ENCODE measurements at regions not wholly inside any gene's neighbourhood (a gene's known extent, or its start where the extent isn't known, plus 50 kb on each side); places are given as distances from the start of the nearest gene placed in this dataset.
A peak's percentile ranks its signal among the peaks of the same experiment; 100 is the strongest.

- H3K9ac ChIP-seq (ENCODE audit: insufficient read depth, low read depth, low read length): no peak overlapping the region
- no peak overlapping the region for H3K4me3 ChIP-seq (replicated peaks in 1 of 3; ENCODE audit: insufficient read depth in 1 of 3, low read depth in 2 of 3, low read length in 3 of 3)
- CTCF ChIA-PET (ENCODE audit: low intra/inter-chr PET ratio, low total read pairs): no interaction called here
- DNase-seq (ENCODE audit: low spot score) (no peak), ATAC-seq (no peak), FAIRE-seq (no peak)
- H3K4me1 ChIP-seq (ENCODE audit: insufficient read depth, low read length): peaks cover 24% of the 10 kb centered on the region
- peaks cover 1 to 31% of the 10 kb centered on the region in 2 experiments; a peak in 3 of 5 replicates for H3K27me3 ChIP-seq (ENCODE audit: control insufficient read depth in 1 of 2, insufficient read depth in 2 of 2, low read length in 2 of 2)
- in situ Hi-C loops (cut with HindIII; ENCODE audit: extremely low pct_ligation_motif_present, low pct_unique_long_range_greater_than_20kb) (no loop called here), intact Hi-C loops (cut with micrococcal nuclease; ENCODE audit: unreplicated experiment) (no loop called here)
- no peaks in the 10 kb centered on the region for H3K79me2 ChIP-seq (ENCODE audit: insufficient read depth, low read length)
- 64% methylated on average over 8 of the region's 8 CpGs for WGBS (ENCODE audit: low lambda C conversion rate)
- no peak overlapping the region for H2AFZ ChIP-seq (ENCODE audit: low read length)
- H3K36me3 ChIP-seq (replicated peaks in 1 of 2; ENCODE audit: control insufficient read depth in 1 of 2, insufficient read depth in 2 of 2, low read length in 2 of 2): no peaks in the 10 kb centered on the region
- H3K27ac ChIP-seq (ENCODE audit: extremely low read length, insufficient read depth, low read length): no peak overlapping the region
- BruUV-seq (replicated peaks): no TSS peak
- no peaks in the 10 kb centered on the region for H3K9me3 ChIP-seq (ENCODE audit: low read length)
- H3K4me2 ChIP-seq (ENCODE audit: low read depth, low read length): no peak overlapping the region
- POLR2A ChIA-PET: no interaction called here
- H4K20me1 ChIP-seq (ENCODE audit: insufficient read depth, low read length): no peaks in the 10 kb centered on the region
- no peak for TF ChIP-seq EHMT2 (IDR thresholded peaks at IDR 0.05; ENCODE audit: borderline replicate concordance, low read depth, low read length)
- TF ChIP-seq PCBP2 (optimal IDR thresholded peaks at IDR 0.05; ENCODE audit: low read depth, low read length, poor library complexity, severe bottlenecking): no peak
- peak; percentile 41; the same call in 1 of the 2 replicates for TF ChIP-seq CEBPB (IDR thresholded peaks at IDR 0.05; ENCODE audit: borderline replicate concordance, low read depth, low read length)
- TF ChIP-seq ZNF510 (CRISPR knock-in tag; IDR thresholded peaks at IDR 0.05; ENCODE audit: low read depth): no peak
- TF ChIP-seq ZNF205 (CRISPR knock-in tag; IDR thresholded peaks at IDR 0.05): no peak
- TF ChIP-seq SRSF1 (optimal IDR thresholded peaks at IDR 0.05; ENCODE audit: low read depth, low read length): no peak
- TF ChIP-seq AGO1 (IDR thresholded peaks at IDR 0.05; ENCODE audit: low read depth, low read length, poor library complexity, severe bottlenecking): no peak
These were observed 184.5 kb upstream of the RNF32 start for GRCh38 chr7:156456032-156456431.

GRCh38 chr7:156450473-156450872, 190.1 kb upstream of the RNF32 start:
- Histone ChIP-seq H3K9ac (ENCODE audit: insufficient read depth, low read depth, low read length) (no peak overlapping the region), H3K9me3 (ENCODE audit: low read length) (no peaks in the 10 kb centered on the region), H4K20me1 (ENCODE audit: insufficient read depth, low read length) (no peaks in the 10 kb centered on the region), H3K27ac (ENCODE audit: extremely low read length, insufficient read depth, low read length) (no peak overlapping the region), H3K4me2 (ENCODE audit: low read depth, low read length) (no peak overlapping the region), H3K79me2 (ENCODE audit: insufficient read depth, low read length) (no peaks in the 10 kb centered on the region), H3K27me3 (ENCODE audit: control insufficient read depth in 1 of 2, insufficient read depth in 2 of 2, low read length in 2 of 2) (peaks cover 2 to 38% of the 10 kb centered on the region in 2 experiments; a peak in 3 of 5 replicates), H2AFZ (ENCODE audit: low read length) (no peak overlapping the region), H3K4me1 (ENCODE audit: insufficient read depth, low read length) (no peaks in the 10 kb centered on the region), H3K36me3 (replicated peaks in 1 of 2; ENCODE audit: control insufficient read depth in 1 of 2, insufficient read depth in 2 of 2, low read length in 2 of 2) (no peaks in the 10 kb centered on the region), H3K4me3 (replicated peaks in 1 of 3; ENCODE audit: insufficient read depth in 1 of 3, low read depth in 2 of 3, low read length in 3 of 3) (no peak overlapping the region)
- in situ Hi-C loops (cut with HindIII; ENCODE audit: extremely low pct_ligation_motif_present, low pct_unique_long_range_greater_than_20kb) (no loop called here), intact Hi-C loops (cut with micrococcal nuclease; ENCODE audit: unreplicated experiment) (no loop called here)
- TF ChIP-seq UBTF (CRISPR knock-in tag; IDR thresholded peaks at IDR 0.05) (no peak), MAZ (IDR thresholded peaks at IDR 0.05; ENCODE audit: borderline replicate concordance, low read depth, low read length) (no peak), MAZ (CRISPR knock-in tag; IDR thresholded peaks at IDR 0.05; ENCODE audit: low read depth) (no peak), SMAD9 (CRISPR knock-in tag; IDR thresholded peaks at IDR 0.05) (no peak), CTCF (CRISPR knock-in tag; IDR thresholded peaks at IDR 0.05) (no peak)
- POLR2A ChIA-PET: no interaction called here
- 14% methylated on average over 3 of the region's 3 CpGs for WGBS (ENCODE audit: low lambda C conversion rate)
- FAIRE-seq (no peak), ATAC-seq (no peak), DNase-seq (ENCODE audit: low spot score) (no peak)
- BruUV-seq (replicated peaks): no TSS peak
- CTCF ChIA-PET (ENCODE audit: low intra/inter-chr PET ratio, low total read pairs): no interaction called here

Measured in HepG2 (cell line).